ENCODE measurements at regions not wholly inside any gene's neighbourhood (a gene's known extent, or its start where the extent isn't known, plus 50 kb on each side); places are given as distances from the start of the nearest gene placed in this dataset.

DNA sequence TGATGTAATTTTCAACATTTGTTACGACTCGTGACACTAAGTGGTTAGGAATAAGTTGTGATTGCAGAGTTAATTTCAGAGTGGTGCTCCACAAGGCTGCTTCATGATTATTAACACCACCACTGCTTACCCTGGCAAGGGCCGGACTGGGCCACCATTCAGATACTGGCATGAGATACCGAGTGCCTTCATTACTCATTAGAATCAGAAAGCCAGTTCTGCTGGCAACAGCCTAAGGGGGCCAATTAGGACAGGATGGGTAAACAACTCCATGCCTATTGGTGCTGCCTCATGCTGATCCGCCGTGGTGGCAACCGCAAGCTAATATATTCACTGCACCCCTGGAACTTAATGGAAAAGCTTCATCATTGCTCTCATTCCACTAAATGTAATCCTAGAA lies 575.1 kb downstream of the EFNB2 start:
- Histone ChIP-seq H3K27ac (no peak overlapping the region), H3K4me1 (no peaks in the 10 kb centered on the region), H3K9me3 (no peaks in the 10 kb centered on the region), H3K36me3 (no peaks in the 10 kb centered on the region), H3K4me3 (no peak overlapping the region), H3K27me3 (no peaks in the 10 kb centered on the region)
- no peak for ATAC-seq
- 88 to 95% methylated on average over 6 to 7 of the region's 7 CpGs for WGBS, 2 donors (ENCODE audit: low coverage in 1 of 2)
- TF ChIP-seq CTCF (IDR thresholded peaks at IDR 0.05) = no peak
- TF ChIP-seq POLR2AphosphoS5 (IDR thresholded peaks at IDR 0.05) = no peak
- no peak for TF ChIP-seq POLR2A (IDR thresholded peaks at IDR 0.05)
- no peak for TF ChIP-seq EP300 (IDR thresholded peaks at IDR 0.05)

DNA sequence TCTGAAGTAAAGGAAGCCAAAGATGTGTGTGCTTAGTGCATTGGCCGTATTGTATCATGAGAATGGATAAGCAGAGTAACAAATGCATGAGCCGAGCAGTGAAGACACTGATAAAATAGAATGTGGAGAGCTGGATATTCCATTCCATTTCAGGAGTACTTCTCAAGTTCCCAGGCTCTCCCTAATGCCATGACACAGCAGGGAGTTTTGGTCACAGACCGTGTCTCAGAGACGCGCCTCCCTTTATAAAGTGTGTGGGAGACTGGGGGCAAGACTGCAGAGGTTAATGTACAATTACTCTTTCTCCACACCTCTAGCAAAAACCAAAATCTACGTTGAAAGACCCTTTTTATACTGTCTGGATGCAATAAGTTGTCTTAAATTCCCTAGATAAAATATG lies 575.6 kb downstream of the EFNB2 start:
- TF ChIP-seq POLR2AphosphoS5 (IDR thresholded peaks at IDR 0.05) = no peak
- no peak for TF ChIP-seq EP300 (IDR thresholded peaks at IDR 0.05)
- TF ChIP-seq CTCF (IDR thresholded peaks at IDR 0.05) = no peak
- TF ChIP-seq POLR2A (IDR thresholded peaks at IDR 0.05) = no peak
- Histone ChIP-seq H3K4me3 (no peak overlapping the region), H3K4me1 (no peaks in the 10 kb centered on the region), H3K27me3 (no peaks in the 10 kb centered on the region), H3K36me3 (no peaks in the 10 kb centered on the region), H3K27ac (no peak overlapping the region), H3K9me3 (no peaks in the 10 kb centered on the region)
- whole genome bisulfite sequencing, 2 donors (ENCODE audit: low coverage in 1 of 2) = 90% methylated on average over 4 to 6 of the region's 6 CpGs
- no peak for ATAC-seq

GRCh38 chr13:105957769-105958438 lies 577.6 kb downstream of the EFNB2 start:
- no peaks in the 10 kb centered on the region for H3K4me1 ChIP-seq
- no peak for ATAC-seq
- H3K27ac ChIP-seq = no peak overlapping the region
- no peak overlapping the region for H3K4me3 ChIP-seq
- no peaks in the 10 kb centered on the region for H3K27me3 ChIP-seq
- WGBS, 2 donors (ENCODE audit: low coverage in 1 of 2) = 59 to 61% methylated on average over 5 of the region's 7 CpGs
- peaks cover 0 to 5% (median 0%) of the 10 kb centered on the region in 3 donors for H3K9me3 ChIP-seq
- TF ChIP-seq POLR2AphosphoS5 (IDR thresholded peaks at IDR 0.05) (no peak), EP300 (IDR thresholded peaks at IDR 0.05) (no peak), CTCF (IDR thresholded peaks at IDR 0.05) (no peak), POLR2A (IDR thresholded peaks at IDR 0.05) (no peak)
- H3K36me3 ChIP-seq = no peaks in the 10 kb centered on the region

DNA sequence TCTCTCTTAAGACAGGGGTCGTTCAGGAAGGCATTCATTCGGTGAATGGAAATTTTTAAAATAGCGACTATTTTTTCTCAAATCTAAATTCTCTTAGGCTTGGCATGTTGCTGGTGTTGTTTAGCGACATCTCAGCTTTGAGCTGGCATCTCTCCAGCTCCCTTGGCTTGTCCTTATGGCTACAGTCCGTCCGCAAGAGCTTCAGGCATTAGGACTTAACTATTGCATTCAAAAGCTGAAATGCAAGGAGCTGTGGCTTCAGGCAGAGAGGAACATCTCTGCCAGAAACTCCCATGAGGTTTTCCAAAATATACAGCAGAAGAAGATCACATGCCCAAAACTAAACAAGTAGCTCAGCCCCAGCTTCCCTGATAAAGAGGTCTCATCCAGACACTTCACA lies 578.5 kb downstream of the EFNB2 start:
- Histone ChIP-seq H3K27ac (no peak overlapping the region), H3K27me3 (no peaks in the 10 kb centered on the region), H3K4me1 (no peaks in the 10 kb centered on the region), H3K9me3 (peaks cover 0 to 5% (median 0%) of the 10 kb centered on the region in 3 donors), H3K36me3 (no peaks in the 10 kb centered on the region), H3K4me3 (no peak overlapping the region)
- no peak for ATAC-seq
- TF ChIP-seq EP300 (IDR thresholded peaks at IDR 0.05) = no peak
- TF ChIP-seq CTCF (IDR thresholded peaks at IDR 0.05) = no peak
- no peak for TF ChIP-seq POLR2A (IDR thresholded peaks at IDR 0.05)
- TF ChIP-seq POLR2AphosphoS5 (IDR thresholded peaks at IDR 0.05) = no peak
- WGBS, 2 donors (ENCODE audit: low coverage in 1 of 2) = 67 to 74% methylated on average over 4 to 6 of the region's 6 CpGs

DNA sequence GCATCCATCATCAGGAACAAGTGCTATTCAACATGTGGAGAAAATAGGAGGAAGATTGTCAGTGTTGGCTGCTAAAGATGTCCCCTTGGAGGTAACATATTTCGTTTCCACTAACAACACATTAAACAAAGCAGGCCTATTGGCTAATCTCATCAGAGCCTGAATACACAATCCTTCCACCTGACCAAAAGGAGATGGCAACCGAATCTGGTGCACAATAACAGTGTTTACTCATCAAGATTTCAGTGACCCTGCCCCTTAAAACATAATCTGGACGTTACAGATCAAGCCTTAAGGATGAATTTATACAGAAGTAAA lies 582.5 kb downstream of the EFNB2 start:
- no peaks in the 10 kb centered on the region for H3K36me3 ChIP-seq
- H3K27ac ChIP-seq = no peak overlapping the region
- no peak for ATAC-seq
- WGBS, 2 donors (ENCODE audit: low coverage in 1 of 2) = 56 to 83% methylated on average over 2 to 3 of the region's 3 CpGs
- TF ChIP-seq CTCF (IDR thresholded peaks at IDR 0.05) (no peak), POLR2AphosphoS5 (IDR thresholded peaks at IDR 0.05) (no peak), POLR2A (IDR thresholded peaks at IDR 0.05) (no peak), EP300 (IDR thresholded peaks at IDR 0.05) (no peak)
- H3K9me3 ChIP-seq = peaks cover 0 to 5% (median 0%) of the 10 kb centered on the region in 3 donors
- no peak overlapping the region for H3K4me3 ChIP-seq
- H3K4me1 ChIP-seq = no peaks in the 10 kb centered on the region
- no peaks in the 10 kb centered on the region for H3K27me3 ChIP-seq

All from gastroesophageal sphincter (tissue), 4 donors.